ENCODE measurements at regions not wholly inside any gene's neighbourhood (a gene's known extent, or its start where the extent isn't known, plus 50 kb on each side); places are given as distances from the start of the nearest gene placed in this dataset.
"Not testable (repeated sequence)": the region's sequence is repeated elsewhere in the genome, so short reads cannot be mapped to it uniquely, and the experiment has no call there.

DNA sequence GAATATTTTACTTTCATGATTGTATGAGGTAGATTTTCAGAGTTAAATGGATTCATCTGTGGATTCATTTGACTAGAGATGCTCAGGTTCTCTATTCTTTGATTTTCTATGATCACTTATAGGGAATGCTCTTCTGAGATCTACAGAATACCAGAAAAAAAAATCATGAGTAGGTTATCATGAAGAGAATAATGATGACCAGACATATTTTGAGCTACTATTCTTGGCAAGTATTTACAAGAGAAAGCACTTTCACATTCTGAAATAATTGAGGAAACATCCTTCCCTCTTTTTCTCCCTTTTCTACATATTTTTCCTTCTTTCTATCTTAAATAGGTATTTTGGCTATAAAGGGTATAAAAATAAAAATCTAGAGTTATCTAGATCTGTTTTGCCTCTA is 543.0 kb upstream of the TUSC1 start:
- DNase-seq (ENCODE audit: insufficient read length, low spot score) (no peak), FAIRE-seq (no peak)
- TF ChIP-seq, protein P1, sequence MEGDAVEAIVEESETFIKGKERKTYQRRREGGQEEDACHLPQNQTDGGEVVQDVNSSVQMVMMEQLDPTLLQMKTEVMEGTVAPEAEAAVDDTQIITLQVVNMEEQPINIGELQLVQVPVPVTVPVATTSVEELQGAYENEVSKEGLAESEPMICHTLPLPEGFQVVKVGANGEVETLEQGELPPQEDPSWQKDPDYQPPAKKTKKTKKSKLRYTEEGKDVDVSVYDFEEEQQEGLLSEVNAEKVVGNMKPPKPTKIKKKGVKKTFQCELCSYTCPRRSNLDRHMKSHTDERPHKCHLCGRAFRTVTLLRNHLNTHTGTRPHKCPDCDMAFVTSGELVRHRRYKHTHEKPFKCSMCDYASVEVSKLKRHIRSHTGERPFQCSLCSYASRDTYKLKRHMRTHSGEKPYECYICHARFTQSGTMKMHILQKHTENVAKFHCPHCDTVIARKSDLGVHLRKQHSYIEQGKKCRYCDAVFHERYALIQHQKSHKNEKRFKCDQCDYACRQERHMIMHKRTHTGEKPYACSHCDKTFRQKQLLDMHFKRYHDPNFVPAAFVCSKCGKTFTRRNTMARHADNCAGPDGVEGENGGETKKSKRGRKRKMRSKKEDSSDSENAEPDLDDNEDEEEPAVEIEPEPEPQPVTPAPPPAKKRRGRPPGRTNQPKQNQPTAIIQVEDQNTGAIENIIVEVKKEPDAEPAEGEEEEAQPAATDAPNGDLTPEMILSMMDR (IDR thresholded peaks at IDR 0.05; ENCODE audit: insufficient read depth, missing control alignments) = no peak

DNA sequence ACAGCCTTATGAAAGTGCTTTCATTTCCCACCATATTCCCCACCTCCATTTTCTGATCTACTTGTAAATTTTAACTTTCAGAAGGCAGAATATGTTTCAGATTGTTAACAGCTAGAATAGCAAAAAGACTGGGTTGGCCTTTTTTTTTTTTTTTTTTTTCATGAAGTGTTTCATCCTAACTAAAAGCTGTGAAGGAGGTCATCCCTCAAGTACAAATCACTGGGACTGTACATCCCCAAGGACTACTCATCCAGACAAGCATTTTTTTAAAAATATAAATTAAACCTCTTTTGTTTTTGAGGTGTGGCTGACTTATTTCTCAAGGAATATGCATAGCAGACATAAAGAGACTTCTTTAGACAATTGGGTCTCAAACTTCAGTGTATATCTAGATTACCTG is 542.1 kb upstream of the TUSC1 start:
- TF ChIP-seq, protein P1 (IDR thresholded peaks at IDR 0.05; ENCODE audit: insufficient read depth, missing control alignments) = no peak
- FAIRE-seq (no peak), DNase-seq (ENCODE audit: insufficient read length, low spot score) (no peak)

DNA sequence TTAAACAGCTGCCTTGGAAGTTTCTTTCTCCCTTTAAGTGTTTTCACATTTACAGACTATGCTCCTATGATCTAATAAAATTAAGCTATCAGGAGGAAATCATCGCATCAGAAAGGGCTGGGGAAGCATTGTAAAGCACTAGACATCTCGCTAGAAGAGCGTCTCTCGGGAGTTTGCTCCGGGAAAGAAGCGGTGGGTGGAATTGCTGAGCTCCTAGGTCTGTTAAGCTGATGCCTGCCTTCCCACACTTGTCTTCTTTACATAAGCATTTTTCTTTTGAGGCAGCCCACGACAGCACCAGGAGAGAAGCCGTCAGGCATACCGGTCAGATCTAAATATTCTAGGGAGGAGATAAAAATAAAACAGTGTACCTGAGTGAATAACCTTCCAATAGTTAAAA is 541.7 kb upstream of the TUSC1 start:
- FAIRE-seq (no peak), DNase-seq (ENCODE audit: insufficient read length, low spot score) (no peak)
- TF ChIP-seq, protein P1 (IDR thresholded peaks at IDR 0.05; ENCODE audit: insufficient read depth, missing control alignments) = no peak

DNA sequence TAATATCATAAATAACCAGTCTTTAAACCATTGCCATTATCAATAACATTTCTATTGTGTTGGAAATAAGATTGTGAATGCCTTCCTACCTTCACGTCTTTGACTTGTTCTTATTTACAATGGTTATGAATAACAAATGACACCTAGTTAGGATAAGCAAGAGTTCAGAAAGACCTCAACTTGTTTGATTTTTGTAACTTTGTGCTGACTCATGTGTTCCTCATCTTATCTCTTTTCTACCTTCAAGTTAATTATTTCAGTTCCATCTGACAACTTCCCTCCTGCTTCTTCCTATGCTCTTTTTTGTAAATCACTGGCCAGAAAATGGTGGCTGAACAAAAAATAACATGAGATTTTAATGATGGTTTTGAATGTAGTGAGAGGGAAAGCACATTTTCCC is 538.5 kb upstream of the TUSC1 start:
- FAIRE-seq = no peak
- TF ChIP-seq, protein P1 (IDR thresholded peaks at IDR 0.05; ENCODE audit: insufficient read depth, missing control alignments) = no peak
- DNase-seq (ENCODE audit: insufficient read length, low spot score) = no peak

DNA sequence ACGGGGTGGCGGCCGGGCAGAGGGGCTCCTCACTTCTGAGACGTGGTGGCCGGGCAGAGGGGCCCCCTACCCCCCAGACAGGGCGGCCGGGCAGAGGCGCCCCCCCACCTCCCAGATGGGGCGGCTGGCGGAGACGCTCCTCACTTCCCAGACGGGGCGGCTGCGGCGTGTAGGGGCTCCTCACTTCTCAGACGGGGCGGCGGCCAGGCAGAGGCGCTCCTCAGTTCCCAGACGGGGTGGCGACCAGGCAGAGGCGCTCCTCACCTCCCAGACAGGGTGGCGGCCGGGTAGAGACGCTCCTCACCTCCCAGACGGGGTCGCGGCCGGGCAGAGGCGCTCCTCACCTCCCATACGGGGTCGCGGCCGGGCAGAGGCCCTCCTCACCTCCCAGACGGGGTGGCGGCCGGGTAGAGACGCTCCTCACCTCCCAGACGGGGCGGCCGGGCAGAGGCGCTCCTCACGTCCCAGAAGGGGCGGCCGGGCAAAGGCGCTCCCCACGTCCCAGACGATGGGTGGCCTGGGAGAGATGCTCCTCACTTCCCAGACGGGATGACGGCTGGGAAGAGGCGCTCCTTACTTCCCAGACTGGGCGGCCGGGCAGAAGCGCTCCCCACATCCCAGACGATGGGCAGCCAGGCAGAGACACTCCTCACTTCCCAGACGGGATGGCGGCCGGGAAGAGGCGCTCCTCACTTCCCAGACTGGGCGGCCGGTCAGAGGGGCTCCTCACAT is 536.6 kb upstream of the TUSC1 start:
- FAIRE-seq; DNase-seq (ENCODE audit: insufficient read length, low spot score): not testable (repeated sequence)

DNA sequence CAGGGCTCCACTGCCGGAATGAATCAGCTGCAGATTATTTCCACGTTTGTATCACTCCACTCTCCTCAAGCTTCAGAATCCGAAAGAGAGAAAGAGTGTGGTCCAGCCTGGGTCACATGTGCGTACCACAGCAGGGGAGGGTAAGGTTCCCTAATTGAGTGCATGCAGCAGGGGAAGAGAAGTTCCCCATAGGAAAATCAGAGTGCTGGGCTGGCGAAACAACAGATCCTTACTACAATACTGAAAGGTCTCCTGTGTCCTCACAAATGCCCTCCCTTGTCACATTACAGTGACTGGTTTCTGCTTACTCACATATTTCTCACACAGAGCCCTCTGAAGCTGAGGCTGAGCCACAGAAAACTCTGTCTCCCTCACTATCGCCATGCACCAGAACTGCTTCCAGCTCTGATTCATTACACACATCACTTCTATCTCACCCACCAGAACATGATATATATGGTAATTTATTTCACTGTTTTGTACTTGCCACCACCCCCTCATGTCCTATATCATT is 532.2 kb upstream of the TUSC1 start:
- TF ChIP-seq, protein P1 (IDR thresholded peaks at IDR 0.05; ENCODE audit: insufficient read depth, missing control alignments) = no peak
- DNase-seq (ENCODE audit: insufficient read length, low spot score) (no peak), FAIRE-seq (no peak)

DNA sequence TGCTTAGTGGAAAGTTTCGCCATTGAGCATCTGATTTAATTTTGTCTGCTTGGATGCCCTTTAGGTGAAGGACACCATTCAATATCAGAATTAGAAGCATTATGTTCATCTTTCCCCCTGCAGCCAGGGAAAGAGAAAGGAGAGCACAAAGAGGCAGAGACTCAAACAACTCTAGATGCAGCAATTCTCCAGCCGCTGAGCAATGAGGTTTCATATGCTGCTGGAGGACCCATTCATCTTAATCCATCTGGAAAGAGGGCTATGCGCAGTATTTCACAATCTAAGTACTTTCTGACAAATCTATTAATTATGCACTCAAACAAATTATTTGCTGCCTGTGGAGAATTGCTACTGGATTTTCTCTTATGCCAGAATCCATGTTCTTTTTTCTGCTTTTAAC is 527.0 kb upstream of the TUSC1 start:
- FAIRE-seq (no peak), DNase-seq (ENCODE audit: insufficient read length, low spot score) (no peak)
- TF ChIP-seq, protein P1 (IDR thresholded peaks at IDR 0.05; ENCODE audit: insufficient read depth, missing control alignments) = no peak

Measured in D721Med (cell line).